ENCODE measurements at regions not wholly inside any gene's neighbourhood (a gene's known extent, or its start where the extent isn't known, plus 50 kb on each side); places are given as distances from the start of the nearest gene placed in this dataset.

DNA sequence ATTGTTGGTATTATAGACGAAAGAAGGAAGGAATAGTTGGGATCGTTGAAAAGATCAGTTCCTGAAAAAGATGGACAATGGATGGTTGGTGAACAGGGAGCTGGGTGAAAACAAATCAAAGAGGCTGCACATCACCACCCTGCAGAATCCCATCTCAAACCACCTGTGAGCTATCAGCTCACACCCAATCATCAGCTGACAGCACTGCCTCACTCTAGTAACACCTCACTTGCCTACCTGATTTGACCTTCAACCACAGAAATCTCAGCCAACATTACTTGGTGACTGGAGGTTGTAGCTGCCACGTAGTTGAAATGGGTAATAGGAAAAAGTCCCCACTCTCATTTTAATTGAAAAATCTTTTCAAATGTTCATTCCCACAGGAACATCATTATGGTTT, 101.8 kb upstream of the DST start:
- TF ChIP-seq, protein P1, sequence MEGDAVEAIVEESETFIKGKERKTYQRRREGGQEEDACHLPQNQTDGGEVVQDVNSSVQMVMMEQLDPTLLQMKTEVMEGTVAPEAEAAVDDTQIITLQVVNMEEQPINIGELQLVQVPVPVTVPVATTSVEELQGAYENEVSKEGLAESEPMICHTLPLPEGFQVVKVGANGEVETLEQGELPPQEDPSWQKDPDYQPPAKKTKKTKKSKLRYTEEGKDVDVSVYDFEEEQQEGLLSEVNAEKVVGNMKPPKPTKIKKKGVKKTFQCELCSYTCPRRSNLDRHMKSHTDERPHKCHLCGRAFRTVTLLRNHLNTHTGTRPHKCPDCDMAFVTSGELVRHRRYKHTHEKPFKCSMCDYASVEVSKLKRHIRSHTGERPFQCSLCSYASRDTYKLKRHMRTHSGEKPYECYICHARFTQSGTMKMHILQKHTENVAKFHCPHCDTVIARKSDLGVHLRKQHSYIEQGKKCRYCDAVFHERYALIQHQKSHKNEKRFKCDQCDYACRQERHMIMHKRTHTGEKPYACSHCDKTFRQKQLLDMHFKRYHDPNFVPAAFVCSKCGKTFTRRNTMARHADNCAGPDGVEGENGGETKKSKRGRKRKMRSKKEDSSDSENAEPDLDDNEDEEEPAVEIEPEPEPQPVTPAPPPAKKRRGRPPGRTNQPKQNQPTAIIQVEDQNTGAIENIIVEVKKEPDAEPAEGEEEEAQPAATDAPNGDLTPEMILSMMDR (IDR thresholded peaks at IDR 0.05): no peak

DNA sequence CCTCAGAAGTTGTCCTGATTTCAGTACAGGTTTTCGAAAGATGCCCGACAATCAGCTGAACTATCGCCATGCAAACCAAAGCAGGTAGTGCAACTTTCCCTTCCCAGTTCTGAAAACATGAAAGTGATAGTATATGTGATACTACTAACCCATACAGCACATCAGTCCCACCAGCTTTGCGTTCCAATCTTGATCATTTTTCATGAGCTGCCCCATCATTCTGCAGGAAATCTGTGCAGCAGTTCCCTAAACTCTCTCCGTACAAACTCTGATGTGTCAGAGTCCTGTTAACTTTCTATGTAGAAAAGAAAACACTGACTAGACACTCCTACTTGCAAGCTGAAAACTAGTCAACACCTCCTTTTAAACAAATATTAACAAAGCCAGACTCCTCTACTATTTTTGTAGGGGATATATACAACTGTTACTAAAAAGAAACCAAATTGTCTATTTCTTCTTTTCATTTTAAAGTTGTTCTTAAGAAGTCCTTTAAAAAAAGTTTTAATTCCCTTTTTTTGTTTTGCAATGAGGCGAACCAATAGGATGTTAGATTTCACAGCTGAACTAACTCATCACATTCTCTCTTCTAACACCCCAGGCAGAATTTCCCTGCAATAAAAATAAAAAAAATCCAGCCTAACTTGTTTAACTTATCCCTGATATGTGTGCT, 99.6 kb upstream of the DST start:
- TF ChIP-seq, protein P1 (IDR thresholded peaks at IDR 0.05): no peak

DNA sequence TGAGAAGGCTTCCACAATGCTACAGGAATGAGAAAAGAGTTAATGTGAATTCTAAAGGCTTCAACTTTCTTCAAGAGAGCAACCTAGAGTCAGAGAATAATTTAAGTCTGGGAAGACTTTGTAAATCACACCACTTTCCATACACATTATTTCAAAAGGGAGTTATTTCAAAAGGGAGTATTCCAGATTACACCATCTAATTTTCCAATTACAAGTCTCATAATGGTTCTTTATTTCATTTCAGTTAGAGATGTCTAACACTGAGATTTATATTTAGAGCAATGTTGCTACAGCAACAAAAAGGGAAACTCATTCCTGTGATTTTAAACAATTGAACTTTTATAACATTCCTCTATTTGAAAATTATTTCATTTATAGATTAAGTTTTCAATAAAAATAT, 98.8 kb upstream of the DST start:
- TF ChIP-seq, protein P1 (IDR thresholded peaks at IDR 0.05): no peak

DNA sequence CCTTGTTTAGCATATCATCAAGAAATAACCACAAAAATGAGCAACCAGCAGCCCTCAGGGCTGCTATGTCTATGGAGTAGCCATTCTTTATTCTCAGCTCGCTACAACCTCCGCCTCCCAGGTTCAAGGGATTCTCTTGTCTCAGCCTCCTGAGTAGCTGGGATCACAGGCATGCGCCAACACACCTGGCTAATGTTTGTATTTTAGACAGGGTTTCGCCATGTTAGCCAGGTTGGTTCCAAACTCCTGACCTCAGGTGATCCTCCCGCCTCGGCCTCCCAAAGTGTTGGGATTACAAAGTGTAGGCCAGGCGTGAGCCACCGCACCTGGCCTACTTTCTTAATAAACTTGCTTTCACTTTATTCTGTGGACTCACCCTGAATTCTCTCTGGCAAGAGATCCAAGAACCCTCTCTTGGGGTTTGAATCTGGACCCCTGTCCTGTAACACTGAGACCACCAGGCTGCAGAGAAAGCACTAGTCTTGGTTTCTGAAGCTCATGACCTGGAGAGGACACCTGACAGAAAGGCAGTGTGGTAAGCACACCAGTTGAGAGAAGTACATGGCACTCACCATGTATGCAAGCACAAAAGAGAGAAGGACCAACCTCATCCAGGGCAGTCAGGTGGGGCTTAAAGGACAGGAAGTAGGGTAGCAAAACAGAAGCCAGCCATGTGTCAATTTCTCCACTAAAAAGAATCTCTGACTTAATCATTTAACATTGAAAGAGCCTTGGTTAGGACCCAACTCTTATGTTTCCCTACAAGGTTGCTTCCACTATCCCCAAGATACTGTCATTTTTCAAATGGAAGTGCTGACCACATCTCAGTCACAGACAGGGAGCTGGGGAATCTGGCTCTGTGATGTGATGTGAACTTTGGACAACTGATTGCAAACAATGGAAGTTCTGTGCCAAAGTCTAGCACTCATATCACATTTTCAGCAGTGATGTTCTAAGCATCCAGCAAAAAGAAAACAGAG, 97.4 kb upstream of the DST start:
- TF ChIP-seq, protein P1 (IDR thresholded peaks at IDR 0.05): no peak

DNA sequence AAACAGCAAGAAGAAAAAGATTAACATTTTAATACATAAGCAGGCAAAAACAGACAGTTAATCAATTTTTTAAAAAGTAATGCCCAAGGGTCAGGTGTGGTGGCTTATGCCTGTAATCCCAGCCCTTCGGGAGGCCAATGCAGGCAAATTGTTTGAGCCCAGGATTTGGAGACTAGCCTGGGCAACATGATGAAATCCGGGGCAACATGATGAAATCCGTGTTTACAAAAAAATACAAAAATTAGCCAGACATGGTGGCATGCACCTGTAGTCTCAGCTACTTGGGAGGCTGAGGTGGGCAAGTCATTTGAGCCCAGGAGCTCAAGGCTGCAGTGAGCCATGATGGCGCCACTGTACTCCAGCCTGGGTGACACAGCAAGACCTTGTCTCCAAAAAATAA, 94.1 kb upstream of the DST start:
- TF ChIP-seq, protein P1 (IDR thresholded peaks at IDR 0.05): no peak

DNA sequence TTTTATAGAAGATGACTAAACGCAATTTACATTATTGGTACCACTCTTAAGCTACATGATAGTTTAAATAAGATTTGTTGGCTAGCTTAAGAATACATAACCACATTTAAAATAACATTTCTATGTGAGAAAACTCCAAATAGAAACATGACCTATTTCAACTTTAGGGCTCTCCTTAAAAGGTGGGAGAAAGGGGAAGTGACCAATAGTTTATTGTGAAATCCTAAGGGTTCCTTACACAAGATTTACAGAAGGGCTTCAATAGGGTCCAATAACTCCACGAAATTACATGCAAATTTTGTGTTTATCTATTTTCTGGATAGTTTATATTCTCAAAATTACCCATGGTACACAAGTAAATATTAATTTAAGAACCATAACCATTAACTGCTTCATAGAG, 91.6 kb upstream of the DST start:
- TF ChIP-seq, protein P1 (IDR thresholded peaks at IDR 0.05): no peak

DNA sequence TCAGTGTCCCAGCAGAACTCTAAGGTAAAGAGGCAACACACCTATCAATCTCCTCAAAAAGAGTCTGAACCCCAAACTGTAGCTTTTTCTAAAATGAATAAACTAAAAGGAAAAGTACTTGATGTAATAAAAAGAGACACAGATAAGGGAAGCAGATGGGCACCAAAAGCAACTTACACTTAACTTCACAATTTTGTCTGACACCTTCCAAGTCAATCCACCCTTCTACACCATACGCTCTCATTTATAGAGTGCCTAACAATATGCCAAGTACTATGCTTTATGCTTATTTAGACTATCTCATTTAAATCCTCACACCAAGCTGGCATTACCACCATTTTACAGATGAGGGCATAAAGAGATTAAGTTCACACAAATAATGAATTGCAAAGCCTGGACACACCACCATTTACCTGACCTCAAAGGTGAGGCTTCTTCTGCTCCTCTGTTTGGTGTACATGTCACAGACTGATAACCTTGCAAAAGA, 90.6 kb upstream of the DST start:
- TF ChIP-seq, protein P1 (IDR thresholded peaks at IDR 0.05): no peak
